Upper lobe of left lung (tissue), 6 donors: ENCODE measurements at regions not wholly inside any gene's neighbourhood (a gene's known extent, or its start where the extent isn't known, plus 50 kb on each side); places are given as distances from the start of the nearest gene placed in this dataset.

ENCODE experiments used
- ATAC-seq, 2 donors: fragments of 200-7000 bp; cut with Tn5 transposase; one replicate each; pipeline ENCODE4 v1.9.1; 2022; ENCODE audit warnings: mild to moderate bottlenecking in 2 of 2, moderate library complexity in 2 of 2; ENCODE audit not compliant: low FRiP score in 2 of 2
- DNase-seq, 2 donors: peaks; one replicate each; pipeline ENCODE4 v3.0.0-alpha.2; 2019 to 2020
- H3K27ac ChIP-seq, 4 donors: fragments of 200-600 bp; sonication (generic); one replicate each; pipeline ENCODE4 v1.5.1; 2016 to 2019
- H3K27me3 ChIP-seq, 4 donors: fragments of 200-600 bp; sonication (generic); one replicate each; pipeline ENCODE4 v1.5.1; 2017 to 2019
- H3K36me3 ChIP-seq, 4 donors: fragments of 200-600 bp; sonication (generic); one replicate each; pipeline ENCODE4 v1.5.1; 2016 to 2019
- H3K4me1 ChIP-seq, 4 donors: fragments of 200-600 bp; sonication (generic); one replicate each; pipeline ENCODE4 v1.5.1; 2018 to 2019
- H3K4me3 ChIP-seq, 4 donors: fragments of 200-600 bp; sonication (generic); one replicate each; pipeline ENCODE4 v1.5.1; 2017 to 2019; ENCODE audit warnings: mild to moderate bottlenecking in 2 of 4, moderate library complexity in 1 of 4
- H3K9me3 ChIP-seq, 4 donors: fragments of 200-600 bp; sonication (generic); one replicate each; pipeline ENCODE4 v1.5.1; 2018 to 2019
- EP300 ChIP-seq, 4 donors: sonication (generic); formaldehyde crosslinking; IDR thresholded peaks; one replicate each; pipeline ENCODE4 v1.5.1; 2017; ENCODE audit warnings: antibody characterized with exemption in 4 of 4, control low read depth in 2 of 4
- POLR2A ChIP-seq, 4 donors: fragments of 450-650 bp; IDR thresholded peaks; one replicate each; pipeline ENCODE4 v1.5.1; 2016 to 2017; ENCODE audit warnings: antibody characterized with exemption in 4 of 4, mild to moderate bottlenecking in 2 of 4
- POLR2AphosphoS5 ChIP-seq, 2 donors: sonication (generic); formaldehyde crosslinking; IDR thresholded peaks; one replicate each; pipeline ENCODE4 v1.5.1; 2017; ENCODE audit warnings: antibody characterized with exemption in 2 of 2
- WGBS, 2 donors: methylation state at CpG; one replicate each; pipeline ENCODE4 v1.1.5; 2017 to 2018; 5-methylcytosine and 5-hydroxymethylcytosine counted together
- TF ChIP-seq, protein P1 (sequence below), 6 experiments: fragments of 450-650 bp in 4 of 6; fragments of 200-600 bp in 2 of 6; sonication (generic) in 2 of 6; IDR thresholded peaks; one replicate each; pipeline ENCODE4 v1.5.1; 2016 to 2019; ENCODE audit warnings: antibody characterized with exemption in 6 of 6
- donor health status: DM: no; HTN: no; CAD: no; lungs with moderate emphysema.
- donor health status: DM: no; HTN: yes; CAD: no; lungs with severe emphysema.

GRCh38 chr20:51941503-51941902 is 139.2 kb upstream of the SALL4 start:
- Histone ChIP-seq H3K4me1 (no peaks in the 10 kb centered on the region), H3K27me3 (no peaks in the 10 kb centered on the region), H3K4me3 (no peak overlapping the region), H3K36me3 (no peaks in the 10 kb centered on the region), H3K9me3 (no peaks in the 10 kb centered on the region), H3K27ac (no peak overlapping the region)
- 91 to 95% methylated on average over 6 of the region's 6 CpGs for WGBS, 2 donors
- DNase-seq (no peak), ATAC-seq (no peak)
- no peak for TF ChIP-seq POLR2A (IDR thresholded peaks at IDR 0.05)
- no peak for TF ChIP-seq POLR2AphosphoS5 (IDR thresholded peaks at IDR 0.05)
- no peak for TF ChIP-seq EP300 (IDR thresholded peaks at IDR 0.05)
- TF ChIP-seq, protein P1, sequence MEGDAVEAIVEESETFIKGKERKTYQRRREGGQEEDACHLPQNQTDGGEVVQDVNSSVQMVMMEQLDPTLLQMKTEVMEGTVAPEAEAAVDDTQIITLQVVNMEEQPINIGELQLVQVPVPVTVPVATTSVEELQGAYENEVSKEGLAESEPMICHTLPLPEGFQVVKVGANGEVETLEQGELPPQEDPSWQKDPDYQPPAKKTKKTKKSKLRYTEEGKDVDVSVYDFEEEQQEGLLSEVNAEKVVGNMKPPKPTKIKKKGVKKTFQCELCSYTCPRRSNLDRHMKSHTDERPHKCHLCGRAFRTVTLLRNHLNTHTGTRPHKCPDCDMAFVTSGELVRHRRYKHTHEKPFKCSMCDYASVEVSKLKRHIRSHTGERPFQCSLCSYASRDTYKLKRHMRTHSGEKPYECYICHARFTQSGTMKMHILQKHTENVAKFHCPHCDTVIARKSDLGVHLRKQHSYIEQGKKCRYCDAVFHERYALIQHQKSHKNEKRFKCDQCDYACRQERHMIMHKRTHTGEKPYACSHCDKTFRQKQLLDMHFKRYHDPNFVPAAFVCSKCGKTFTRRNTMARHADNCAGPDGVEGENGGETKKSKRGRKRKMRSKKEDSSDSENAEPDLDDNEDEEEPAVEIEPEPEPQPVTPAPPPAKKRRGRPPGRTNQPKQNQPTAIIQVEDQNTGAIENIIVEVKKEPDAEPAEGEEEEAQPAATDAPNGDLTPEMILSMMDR (IDR thresholded peaks at IDR 0.05) = no peak

GRCh38 chr20:51939259-51939585 is 136.9 kb upstream of the SALL4 start:
- Histone ChIP-seq H3K4me3 (no peak overlapping the region), H3K4me1 (no peaks in the 10 kb centered on the region), H3K27ac (no peak overlapping the region), H3K36me3 (no peaks in the 10 kb centered on the region), H3K27me3 (no peaks in the 10 kb centered on the region), H3K9me3 (no peaks in the 10 kb centered on the region)
- TF ChIP-seq, protein P1 (IDR thresholded peaks at IDR 0.05) = no peak
- TF ChIP-seq EP300 (IDR thresholded peaks at IDR 0.05) (no peak), POLR2A (IDR thresholded peaks at IDR 0.05) (no peak), POLR2AphosphoS5 (IDR thresholded peaks at IDR 0.05) (no peak)
- 89% methylated on average over 6 of the region's 6 CpGs for WGBS, 2 donors
- DNase-seq (no peak), ATAC-seq (no peak)

GRCh38 chr20:51938559-51939258 is 136.4 kb upstream of the SALL4 start:
- no peak overlapping the region for H3K27ac ChIP-seq
- no peak overlapping the region for H3K4me3 ChIP-seq
- ATAC-seq (no peak), DNase-seq (no peak)
- no peaks in the 10 kb centered on the region for H3K9me3 ChIP-seq
- TF ChIP-seq EP300 (IDR thresholded peaks at IDR 0.05) (no peak), POLR2AphosphoS5 (IDR thresholded peaks at IDR 0.05) (no peak), POLR2A (IDR thresholded peaks at IDR 0.05) (no peak)
- TF ChIP-seq, protein P1 (IDR thresholded peaks at IDR 0.05) = no peak
- no peaks in the 10 kb centered on the region for H3K36me3 ChIP-seq
- WGBS, 2 donors = 87 to 89% methylated on average over 5 of the region's 5 CpGs
- no peaks in the 10 kb centered on the region for H3K27me3 ChIP-seq
- H3K4me1 ChIP-seq = no peaks in the 10 kb centered on the region

DNA sequence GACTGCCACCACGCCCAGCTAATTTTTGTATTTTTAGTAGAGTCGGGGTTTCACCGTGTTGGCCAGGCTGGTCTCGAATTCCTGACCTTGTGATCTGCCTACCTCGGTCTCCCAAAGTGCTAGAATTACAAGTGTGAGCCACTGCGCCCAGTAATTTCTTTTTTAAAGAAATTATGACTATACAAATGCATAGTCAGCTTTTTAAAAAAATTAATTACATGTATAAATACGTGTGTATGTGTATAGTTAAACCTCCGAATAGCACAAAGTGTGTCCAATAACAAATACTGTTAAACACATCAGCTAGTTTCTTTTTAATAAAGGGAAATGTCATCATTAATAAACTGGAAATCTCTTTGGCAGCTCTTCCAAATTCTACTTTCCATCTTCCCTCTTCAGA is 135.5 kb upstream of the SALL4 start:
- no peak for DNase-seq
- 86 to 90% methylated on average over 8 of the region's 8 CpGs for WGBS, 2 donors
- no peak overlapping the region for H3K27ac ChIP-seq

More for the DNA sequence above, 135.5 kb upstream of the SALL4 start:
- Histone ChIP-seq H3K27me3 (no peaks in the 10 kb centered on the region), H3K4me1 (no peaks in the 10 kb centered on the region), H3K36me3 (no peaks in the 10 kb centered on the region), H3K4me3 (no peak overlapping the region), H3K9me3 (no peaks in the 10 kb centered on the region)
- TF ChIP-seq, protein P1 (IDR thresholded peaks at IDR 0.05) = no peak
- no peak for TF ChIP-seq POLR2AphosphoS5 (IDR thresholded peaks at IDR 0.05)
- TF ChIP-seq POLR2A (IDR thresholded peaks at IDR 0.05) = no peak
- TF ChIP-seq EP300 (IDR thresholded peaks at IDR 0.05) = no peak
- no peak for ATAC-seq
